ENCODE measurements at regions not wholly inside any gene's neighbourhood (a gene's known extent, or its start where the extent isn't known, plus 50 kb on each side); places are given as distances from the start of the nearest gene placed in this dataset.

DNA sequence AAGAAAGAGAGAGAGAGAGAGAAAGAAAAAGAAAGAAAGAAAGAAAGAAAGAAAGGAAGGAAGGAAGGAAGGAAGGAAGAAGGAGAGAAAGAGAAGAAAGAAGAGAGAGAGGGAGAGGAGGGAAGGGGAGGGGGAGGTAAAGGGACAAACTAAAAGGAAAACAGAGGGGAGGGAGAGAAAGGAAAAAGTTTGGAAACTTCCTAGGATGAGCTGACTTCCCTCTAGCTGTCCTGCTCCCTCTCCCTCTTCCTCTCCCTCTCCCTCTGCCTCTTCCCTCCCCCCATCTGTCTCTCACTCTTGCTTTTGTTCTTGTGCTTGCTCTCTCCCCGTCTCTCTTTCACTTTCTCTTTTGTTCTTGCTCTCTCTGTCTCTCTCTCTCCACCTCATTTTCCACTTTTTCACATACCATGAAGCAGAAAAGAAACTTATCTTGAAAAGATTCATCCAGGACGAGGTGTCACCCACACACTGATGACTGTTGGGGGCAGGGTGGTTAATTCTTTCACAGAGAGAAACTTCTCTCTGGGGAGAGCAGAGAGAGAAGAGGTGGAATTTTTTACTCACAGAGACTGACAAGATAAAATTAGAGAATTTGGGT is 56.4 kb upstream of the DUSP22 start (continued):
- TF ChIP-seq BACH1 (IDR thresholded peaks at IDR 0.05; ENCODE audit: borderline replicate concordance) (no peak), DPF2 (IDR thresholded peaks at IDR 0.05) (peak; percentile 60; the same call in 1 of the 2 replicates), MXI1 (IDR thresholded peaks at IDR 0.05; ENCODE audit: low read depth, low read length) (peak; percentile 58), POU2F2 (IDR thresholded peaks at IDR 0.05; ENCODE audit: borderline replicate concordance, low read depth, low read length) (peak; percentile 66; the same call in 2 of the 3 replicates), CHD1 (IDR thresholded peaks at IDR 0.05; ENCODE audit: low read depth, low read length) (no peak), ZNF24 (IDR thresholded peaks at IDR 0.05) (no peak), RFX5 (IDR thresholded peaks at IDR 0.05; ENCODE audit: low read depth, low read length) (no peak), BHLHE40 (IDR thresholded peaks at IDR 0.05; ENCODE audit: borderline replicate concordance in 1 of 2, low read depth in 2 of 2, low read length in 1 of 2) (peak; percentile 39 to 47; a peak in 3 of 4 replicates)
- TF ChIP-seq, protein P1, sequence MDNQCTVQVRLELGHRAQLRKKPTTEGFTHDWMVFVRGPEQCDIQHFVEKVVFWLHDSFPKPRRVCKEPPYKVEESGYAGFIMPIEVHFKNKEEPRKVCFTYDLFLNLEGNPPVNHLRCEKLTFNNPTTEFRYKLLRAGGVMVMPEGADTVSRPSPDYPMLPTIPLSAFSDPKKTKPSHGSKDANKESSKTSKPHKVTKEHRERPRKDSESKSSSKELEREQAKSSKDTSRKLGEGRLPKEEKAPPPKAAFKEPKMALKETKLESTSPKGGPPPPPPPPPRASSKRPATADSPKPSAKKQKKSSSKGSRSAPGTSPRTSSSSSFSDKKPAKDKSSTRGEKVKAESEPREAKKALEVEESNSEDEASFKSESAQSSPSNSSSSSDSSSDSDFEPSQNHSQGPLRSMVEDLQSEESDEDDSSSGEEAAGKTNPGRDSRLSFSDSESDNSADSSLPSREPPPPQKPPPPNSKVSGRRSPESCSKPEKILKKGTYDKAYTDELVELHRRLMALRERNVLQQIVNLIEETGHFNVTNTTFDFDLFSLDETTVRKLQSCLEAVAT (IDR thresholded peaks at IDR 0.05) = peak; percentile 94

DNA sequence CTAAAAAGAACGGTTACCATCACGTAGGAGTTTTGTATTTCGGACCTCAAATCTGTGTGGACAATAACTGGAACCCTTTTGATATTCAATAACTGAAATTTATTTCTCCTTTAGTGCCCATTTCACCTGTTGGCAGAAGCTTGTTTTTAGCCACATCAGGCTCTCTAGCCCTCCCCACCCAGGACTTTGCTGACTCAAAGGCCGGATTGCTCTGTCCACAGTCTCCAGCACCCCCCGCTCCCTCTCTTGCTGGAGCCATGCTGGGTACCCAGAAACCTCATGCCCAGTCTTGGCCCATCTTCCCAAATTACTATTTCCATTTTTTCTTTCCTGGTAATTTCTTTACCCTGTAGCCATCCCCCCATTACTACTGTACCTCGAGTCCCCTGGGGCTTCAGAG is 55.8 kb upstream of the DUSP22 start:
- H3K27me3 ChIP-seq (replicated peaks in 1 of 2; ENCODE audit: control insufficient read depth in 2 of 2, insufficient read depth in 2 of 2, low read length in 1 of 2) = no peaks in the 10 kb centered on the region
- ChIA-PET CTCF (interaction anchor here (0.9 to 1.3 kb wide), 2 partner anchors 27 to 101 kb away, joined by 4 read pairs; no protein-coding TSS in a partner anchor), SMC1A (ENCODE audit: uncharacterized antibody, unreplicated experiment) (interaction anchor here (0.7 to 2.3 kb wide), 13 partner anchors 10 to 81 kb away, joined by 3 to 10 read pairs (median 3); no protein-coding TSS in a partner anchor), RAD21 (ENCODE audit: unreplicated experiment) (interaction anchor here (0.9 to 3.8 kb wide), 7 partner anchors 10 to 57 kb away, joined by 3 to 21 read pairs (median 6); no protein-coding TSS in a partner anchor), POLR2A (interaction anchor here (1.1 to 1.5 kb wide), 6 partner anchors 10 to 69 kb away, joined by 3 to 7 read pairs (median 3); partner anchors contain the start of gene DUSP22)
- no TSS peak for BruUV-seq (replicated peaks)
- no peaks in the 10 kb centered on the region for H3K36me3 ChIP-seq (ENCODE audit: control insufficient read depth in 2 of 2, insufficient read depth in 2 of 2, low read length in 1 of 2)
- H3K4me3 ChIP-seq = no peak overlapping the region
- FAIRE-seq (no peak), ATAC-seq (no peak), DNase-seq (ENCODE audit: low read depth, low spot score) (no peak)
- 93% methylated on average over 6 of the region's 6 CpGs for WGBS (ENCODE audit: insufficient coverage, insufficient replicate concordance, low lambda C conversion rate, missing lambda C conversion rate)
- in situ Hi-C loops (cut with MboI) (no loop called here), intact Hi-C loops (cut with micrococcal nuclease; ENCODE audit: unreplicated experiment) (loop anchor here (1.0 kb wide), 1 partner anchor 50 kb away; no protein-coding TSS in a partner anchor)
- peaks cover 46% of the 10 kb centered on the region for H3K4me1 ChIP-seq (ENCODE audit: control insufficient read depth, insufficient read depth, low read length)
- no peaks in the 10 kb centered on the region; the same call in none of the 2 replicates for H3K79me2 ChIP-seq (ENCODE audit: control insufficient read depth, insufficient read depth, low read length)
- H3K4me2 ChIP-seq (ENCODE audit: control insufficient read depth, insufficient read depth) = peak overlapping the region; percentile 43
- peak overlapping the region; percentile 87 for H3K27ac ChIP-seq (ENCODE audit: control insufficient read depth, insufficient read depth)
- peak overlapping the region; percentile 14 for H3K9ac ChIP-seq (ENCODE audit: control insufficient read depth, insufficient read depth, low read length)
- no peaks in the 10 kb centered on the region for H3K9me3 ChIP-seq (replicated peaks; ENCODE audit: control insufficient read depth, insufficient read depth, low read length)
- no peaks in the 10 kb centered on the region for H4K20me1 ChIP-seq (ENCODE audit: control insufficient read depth, insufficient read depth)
- peak overlapping the region; percentile 41; the same call in 1 of the 2 replicates for H2AFZ ChIP-seq (ENCODE audit: control insufficient read depth, low read depth, low read length)
- TF ChIP-seq JUNB (IDR thresholded peaks at IDR 0.05) (no peak), BCL11A (IDR thresholded peaks at IDR 0.05; ENCODE audit: low read depth, low read length) (no peak), CREM (IDR thresholded peaks at IDR 0.05; ENCODE audit: low read depth) (no peak), LARP7 (IDR thresholded peaks at IDR 0.05) (no peak), MTA2 (IDR thresholded peaks at IDR 0.05; ENCODE audit: low read depth) (no peak), RB1 (IDR thresholded peaks at IDR 0.05; ENCODE audit: borderline replicate concordance) (no peak), NFXL1 (IDR thresholded peaks at IDR 0.05; ENCODE audit: borderline replicate concordance) (no peak)
- TF ChIP-seq, protein P1 (IDR thresholded peaks at IDR 0.05) = no peak
- TF ChIP-seq, protein P2, sequence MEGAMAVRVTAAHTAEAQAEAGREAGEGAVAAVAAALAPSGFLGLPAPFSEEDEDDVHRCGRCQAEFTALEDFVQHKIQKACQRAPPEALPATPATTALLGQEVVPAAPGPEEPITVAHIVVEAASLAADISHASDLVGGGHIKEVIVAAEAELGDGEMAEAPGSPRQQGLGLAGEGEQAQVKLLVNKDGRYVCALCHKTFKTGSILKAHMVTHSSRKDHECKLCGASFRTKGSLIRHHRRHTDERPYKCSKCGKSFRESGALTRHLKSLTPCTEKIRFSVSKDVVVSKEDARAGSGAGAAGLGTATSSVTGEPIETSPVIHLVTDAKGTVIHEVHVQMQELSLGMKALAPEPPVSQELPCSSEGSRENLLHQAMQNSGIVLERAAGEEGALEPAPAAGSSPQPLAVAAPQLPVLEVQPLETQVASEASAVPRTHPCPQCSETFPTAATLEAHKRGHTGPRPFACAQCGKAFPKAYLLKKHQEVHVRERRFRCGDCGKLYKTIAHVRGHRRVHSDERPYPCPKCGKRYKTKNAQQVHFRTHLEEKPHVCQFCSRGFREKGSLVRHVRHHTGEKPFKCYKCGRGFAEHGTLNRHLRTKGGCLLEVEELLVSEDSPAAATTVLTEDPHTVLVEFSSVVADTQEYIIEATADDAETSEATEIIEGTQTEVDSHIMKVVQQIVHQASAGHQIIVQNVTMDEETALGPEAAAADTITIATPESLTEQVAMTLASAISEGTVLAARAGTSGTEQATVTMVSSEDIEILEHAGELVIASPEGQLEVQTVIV (IDR thresholded peaks at IDR 0.05; ENCODE audit: borderline replicate concordance, partially characterized antibody) = no peak
- TF ChIP-seq, protein P3, sequence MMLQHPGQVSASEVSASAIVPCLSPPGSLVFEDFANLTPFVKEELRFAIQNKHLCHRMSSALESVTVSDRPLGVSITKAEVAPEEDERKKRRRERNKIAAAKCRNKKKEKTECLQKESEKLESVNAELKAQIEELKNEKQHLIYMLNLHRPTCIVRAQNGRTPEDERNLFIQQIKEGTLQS (IDR thresholded peaks at IDR 0.05; ENCODE audit: borderline replicate concordance, extremely low read depth, low read depth, low read length) = no peak
